Trophoblast cell (in vitro differentiated cells and primary cell): ENCODE measurements at regions not wholly inside any gene's neighbourhood (a gene's known extent, or its start where the extent isn't known, plus 50 kb on each side); places are given as distances from the start of the nearest gene placed in this dataset.
A peak's percentile ranks its signal among the peaks of the same experiment; 100 is the strongest.
"Not testable (repeated sequence)": the region's sequence is repeated elsewhere in the genome, so short reads cannot be mapped to it uniquely, and the experiment has no call there.

Source experiments
- DNase-seq, 2 donors: peaks; one replicate each; pipeline ENCODE4 v3.0.0-alpha.2; 2016
- H2AFZ ChIP-seq: 2 replicates; pipeline ENCODE4 v1.6.1; 2013; ENCODE audit warnings: low read length, moderate library complexity, mild to moderate bottlenecking; ENCODE audit not compliant: insufficient read depth, poor library complexity
- H2AK5ac ChIP-seq: 2 replicates; pipeline ENCODE4 v1.6.1; 2013; ENCODE audit warnings: mild to moderate bottlenecking, low read length
- H2BK120ac ChIP-seq: 2 replicates; pipeline ENCODE4 v1.6.1; 2013; ENCODE audit warnings: low read length, mild to moderate bottlenecking, moderate library complexity; ENCODE audit not compliant: insufficient read depth, poor library complexity
- H2BK12ac ChIP-seq: 2 replicates; pipeline ENCODE4 v1.6.1; 2013; ENCODE audit warnings: mild to moderate bottlenecking, low read length, moderate library complexity
- H2BK5ac ChIP-seq: 2 replicates; pipeline ENCODE4 v1.6.1; 2013; ENCODE audit warnings: low read length, low read depth, moderate library complexity, mild to moderate bottlenecking; ENCODE audit not compliant: poor library complexity
- H3K14ac ChIP-seq: 2 replicates; pipeline ENCODE4 v1.6.1; 2013; ENCODE audit warnings: mild to moderate bottlenecking, low read length
- H3K18ac ChIP-seq: 2 replicates; pipeline ENCODE4 v1.6.1; 2013; ENCODE audit warnings: mild to moderate bottlenecking, low read length
- H3K23ac ChIP-seq: 2 replicates; pipeline ENCODE4 v1.6.1; 2013; ENCODE audit warnings: low read length
- H3K27ac ChIP-seq: 2 replicates; pipeline ENCODE4 v1.5.1; 2013; ENCODE audit warnings: low read depth, mild to moderate bottlenecking, inconsistent platforms, low read length, moderate library complexity
- H3K27me3 ChIP-seq: 2 replicates; pipeline ENCODE4 v1.6.1; 2013; ENCODE audit warnings: inconsistent platforms, mild to moderate bottlenecking, low read length, moderate library complexity; ENCODE audit not compliant: insufficient read depth
- H3K36me3 ChIP-seq, 2 experiments: 1 replicate in 1 of 2; 2 replicates in 1 of 2; pipeline ENCODE4 v1.6.1; 2013; ENCODE audit warnings: low read length in 2 of 2, mild to moderate bottlenecking in 2 of 2, moderate library complexity in 1 of 2; ENCODE audit not compliant: insufficient read depth in 2 of 2, control insufficient read depth in 1 of 2
- H3K4ac ChIP-seq: 2 replicates; pipeline ENCODE4 v1.6.1; 2013; ENCODE audit warnings: low read depth, mild to moderate bottlenecking, low read length, moderate library complexity
- H3K4me1 ChIP-seq, 2 experiments: 1 replicate in 1 of 2; 2 replicates in 1 of 2; pipeline ENCODE4 v1.6.1; 2013; ENCODE audit warnings: low read length in 2 of 2, mild to moderate bottlenecking in 2 of 2, moderate library complexity in 1 of 2; ENCODE audit not compliant: insufficient read depth in 2 of 2, control insufficient read depth in 1 of 2
- H3K4me2 ChIP-seq: 2 replicates; pipeline ENCODE4 v1.6.1; 2013; ENCODE audit warnings: inconsistent platforms, mild to moderate bottlenecking, low read length, moderate library complexity
- H3K4me3 ChIP-seq: 2 replicates; pipeline ENCODE4 v1.5.1; 2013; ENCODE audit warnings: mild to moderate bottlenecking, low read depth, low read length, inconsistent platforms
- H3K79me1 ChIP-seq: one replicate; pipeline ENCODE4 v1.6.1; 2013; ENCODE audit warnings: low read length
- H3K79me2 ChIP-seq: 2 replicates; pipeline ENCODE4 v1.6.1; 2013; ENCODE audit warnings: low read length, mild to moderate bottlenecking; ENCODE audit not compliant: control insufficient read depth, insufficient read depth, poor library complexity
- H3K9ac ChIP-seq: 2 replicates; pipeline ENCODE4 v1.6.1; 2013; ENCODE audit warnings: mild to moderate bottlenecking, low read length
- H3K9me3 ChIP-seq: 2 replicates; pipeline ENCODE4 v1.6.1; 2013; ENCODE audit warnings: low read depth, mild to moderate bottlenecking, control low read depth, inconsistent platforms, low read length; ENCODE audit not compliant: insufficient read depth
- H4K12ac ChIP-seq: 2 replicates; pipeline ENCODE4 v1.6.1; 2013; ENCODE audit warnings: low read depth, mild to moderate bottlenecking, low read length, moderate library complexity
- H4K8ac ChIP-seq: 2 replicates; pipeline ENCODE4 v1.6.1; 2013; ENCODE audit warnings: low read depth, mild to moderate bottlenecking, low read length, moderate library complexity
- H4K91ac ChIP-seq: one replicate; pipeline ENCODE4 v1.6.1; 2013; ENCODE audit warnings: low read depth, mild to moderate bottlenecking, low read length, moderate library complexity
- WGBS: extraction: QIAGEN DNeasy Blood & Tissue Kit; methylation state at CpG from one replicate; pipeline ENCODE4 v1.1.7; 2013; ENCODE audit warnings: missing lambda C conversion rate; ENCODE audit not compliant: insufficient read length, insufficient coverage; ENCODE audit errors: extremely low coverage; 5-methylcytosine and 5-hydroxymethylcytosine counted together

DNA sequence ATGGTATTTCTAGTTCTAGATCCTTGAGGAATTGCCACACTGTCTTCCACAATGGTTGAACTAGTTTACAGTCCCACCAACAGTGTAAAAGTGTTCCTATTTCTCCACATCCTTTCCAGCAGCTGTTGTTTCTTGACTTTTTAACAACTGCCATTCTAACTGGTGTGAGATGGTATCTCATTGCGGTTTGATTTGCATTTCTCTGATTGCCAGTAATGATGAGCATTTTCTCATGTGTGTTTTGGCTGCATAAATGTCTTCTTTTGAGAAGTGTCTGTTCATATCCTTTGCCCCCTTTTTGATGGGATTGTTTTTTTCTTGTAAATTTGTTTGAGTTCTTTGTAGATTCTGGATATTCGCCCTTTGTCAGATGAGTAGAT, 308.6 kb upstream of the B3GAT1 start:
- H3K18ac ChIP-seq, H3K23ac ChIP-seq, H3K4me1 ChIP-seq, H2AK5ac ChIP-seq, DNase-seq, H4K91ac ChIP-seq, H3K79me2 ChIP-seq, H2BK12ac ChIP-seq, H3K9me3 ChIP-seq, H4K12ac ChIP-seq, H3K27ac ChIP-seq, H3K4me2 ChIP-seq, H3K27me3 ChIP-seq, H2BK5ac ChIP-seq, H2BK120ac ChIP-seq, H2AFZ ChIP-seq, H3K4me3 ChIP-seq, H4K8ac ChIP-seq, H3K79me1 ChIP-seq, H3K9ac ChIP-seq, H3K4ac ChIP-seq, H3K14ac ChIP-seq, H3K36me3 ChIP-seq: not testable (repeated sequence)
- whole genome bisulfite sequencing, result no CpG with 5 or more reads among the region's 2 CpGs

DNA sequence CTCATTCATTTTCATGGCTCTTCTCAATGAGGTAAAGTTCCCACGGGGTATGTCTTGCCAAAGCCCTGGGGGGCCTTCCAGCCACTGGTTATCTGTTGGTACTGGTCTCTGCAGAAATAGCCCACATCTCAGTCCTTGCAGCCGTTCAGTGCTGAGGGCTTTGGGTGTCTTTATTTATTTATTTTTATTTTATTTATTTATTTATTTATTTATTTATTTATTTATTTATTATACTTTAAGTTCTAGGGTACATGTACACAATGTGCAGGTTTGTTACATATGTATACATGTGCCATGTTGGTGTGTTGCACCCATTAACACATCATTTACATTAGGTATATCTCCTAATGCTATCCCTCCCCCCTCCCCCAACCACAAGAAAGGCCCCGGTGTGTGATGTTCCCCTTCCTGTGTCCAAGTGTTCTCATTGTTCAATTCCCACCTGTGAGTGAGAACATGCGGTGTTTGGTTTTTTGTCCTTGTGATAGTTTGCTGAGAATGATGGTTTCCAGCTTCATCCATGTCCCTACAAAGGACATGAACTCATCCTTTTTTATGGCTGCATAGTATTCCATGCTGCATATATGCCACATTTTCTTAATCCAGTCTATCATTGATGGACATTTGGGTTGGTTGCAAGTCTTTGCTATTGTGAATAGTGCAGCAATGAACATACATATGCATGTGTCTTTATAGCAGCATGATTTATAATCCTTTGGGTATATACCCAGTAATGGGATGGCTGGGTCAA, 308.1 kb upstream of the B3GAT1 start:
- H3K18ac ChIP-seq, H4K8ac ChIP-seq, H2AFZ ChIP-seq, H3K9ac ChIP-seq, H3K79me2 ChIP-seq, H2BK5ac ChIP-seq, H2BK120ac ChIP-seq, H3K9me3 ChIP-seq, H2BK12ac ChIP-seq, H3K14ac ChIP-seq, H2AK5ac ChIP-seq, H3K79me1 ChIP-seq, H3K23ac ChIP-seq, H3K36me3 ChIP-seq, H3K4ac ChIP-seq, H4K91ac ChIP-seq, H3K27me3 ChIP-seq, H3K4me1 ChIP-seq, H3K27ac ChIP-seq, H4K12ac ChIP-seq, DNase-seq, H3K4me2 ChIP-seq, H3K4me3 ChIP-seq: not testable (repeated sequence)
- WGBS, result no CpG with 5 or more reads among the region's 4 CpGs

- no CpG with 5 or more reads among the region's 5 CpGs for WGBS
- Histone ChIP-seq H3K4me2 (no peak overlapping the region), H2AK5ac (no peak overlapping the region), H3K79me1 (no peaks in the 10 kb centered on the region), H3K79me2 (no peaks in the 10 kb centered on the region), H2BK12ac (no peak overlapping the region), H3K9me3 (no peaks in the 10 kb centered on the region), H4K8ac (no peak overlapping the region), H4K91ac (no peak overlapping the region), H3K27ac (no peak overlapping the region), H2AFZ (no peak overlapping the region), H3K4ac (no peak overlapping the region), H3K27me3 (no peaks in the 10 kb centered on the region), H3K14ac (no peak overlapping the region), H3K23ac (no peak overlapping the region), H3K4me3 (peak overlapping the region; percentile 21), H3K9ac (no peak overlapping the region), H3K36me3 (no peaks in the 10 kb centered on the region), H3K18ac (no peak overlapping the region), H2BK120ac (no peak overlapping the region), H3K4me1 (no peaks in the 10 kb centered on the region), H4K12ac (no peak overlapping the region), H2BK5ac (no peak overlapping the region)
- no peak for DNase-seq
These were observed 307.4 kb upstream of the B3GAT1 start for GRCh38 chr11:134719397-134719796.

DNA sequence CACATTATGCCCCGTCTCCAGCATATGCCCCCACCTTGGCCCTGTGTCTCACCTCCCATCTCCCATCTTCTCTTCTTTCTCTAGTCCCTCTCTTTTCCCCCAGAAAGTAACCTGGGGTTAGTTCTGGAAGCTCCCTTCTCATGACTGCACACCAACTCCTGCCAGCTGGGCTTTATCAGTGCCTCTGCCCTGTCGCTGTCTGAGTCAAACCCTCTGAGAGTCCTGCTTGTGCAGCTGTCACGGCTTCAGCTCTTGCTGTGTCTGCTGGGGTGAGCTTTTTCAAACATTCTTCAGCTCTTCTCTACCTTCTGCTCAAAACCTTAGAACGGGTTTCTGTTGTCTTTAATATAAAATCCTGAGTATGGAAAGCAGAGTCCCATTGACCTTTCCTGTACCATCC, 304.5 kb upstream of the B3GAT1 start:
- no peaks in the 10 kb centered on the region for H3K9me3 ChIP-seq
- H3K27ac ChIP-seq, result no peak overlapping the region
- no peak overlapping the region for H3K14ac ChIP-seq
- no peaks in the 10 kb centered on the region for H3K79me1 ChIP-seq
- no peak overlapping the region for H2BK12ac ChIP-seq
- H2AK5ac ChIP-seq, result no peak overlapping the region
- H4K91ac ChIP-seq, result no peak overlapping the region
- H3K4ac ChIP-seq, result no peak overlapping the region
- WGBS, result no CpG with 5 or more reads among the region's 4 CpGs
- H2BK120ac ChIP-seq, result no peak overlapping the region
- no peak overlapping the region for H3K9ac ChIP-seq
- H3K4me2 ChIP-seq, result no peak overlapping the region
- peaks cover 2 to 5% of the 10 kb centered on the region in 2 experiments for H3K4me1 ChIP-seq
- H3K79me2 ChIP-seq, result no peaks in the 10 kb centered on the region
- H4K12ac ChIP-seq, result no peak overlapping the region
- H4K8ac ChIP-seq, result no peak overlapping the region
- H2AFZ ChIP-seq, result no peak overlapping the region
- H3K27me3 ChIP-seq, result no peaks in the 10 kb centered on the region
- no peaks in the 10 kb centered on the region for H3K36me3 ChIP-seq
- no peak overlapping the region for H3K23ac ChIP-seq
- H3K18ac ChIP-seq, result no peak overlapping the region
- H3K4me3 ChIP-seq, result no peak overlapping the region
- DNase-seq, result no peak
- no peak overlapping the region for H2BK5ac ChIP-seq
